ENCODE measurements at regions not wholly inside any gene's neighbourhood (a gene's known extent, or its start where the extent isn't known, plus 50 kb on each side); places are given as distances from the start of the nearest gene placed in this dataset.

DNA sequence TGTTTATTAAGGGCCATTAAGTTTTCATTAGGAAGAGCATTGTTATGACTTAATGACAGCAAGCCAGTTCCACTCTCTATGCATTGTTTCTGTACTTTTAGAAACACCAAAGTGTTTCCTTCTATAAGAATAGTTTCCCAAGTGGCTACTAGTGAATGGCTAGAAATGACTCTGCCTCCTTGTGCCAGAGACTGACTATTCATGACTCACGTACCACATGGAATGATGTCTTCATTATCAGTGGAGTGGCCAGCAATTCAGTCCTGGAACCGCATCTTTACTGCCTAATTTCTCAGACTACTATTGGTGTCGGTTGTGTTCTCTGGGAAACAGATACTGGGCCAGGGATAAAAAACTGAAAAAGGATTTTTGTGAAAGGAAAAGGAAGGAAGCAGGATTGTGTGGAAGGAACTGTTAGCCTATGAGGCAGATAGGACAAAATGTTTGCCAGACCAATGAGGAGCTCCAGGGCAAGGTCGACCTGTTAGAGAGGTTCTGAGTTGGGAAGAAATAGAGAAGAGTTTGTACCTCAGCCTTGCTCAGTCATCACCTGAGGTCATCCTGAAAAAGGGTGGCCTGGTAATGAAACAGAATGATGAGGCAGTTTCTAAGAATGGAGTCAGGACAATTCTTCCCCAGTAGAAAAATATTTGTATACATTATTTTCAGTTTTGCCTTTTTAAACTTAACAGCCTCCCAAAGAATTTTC is 218.6 kb downstream of the SPCS3 start:
- TF ChIP-seq SETDB1 (IDR thresholded peaks at IDR 0.05; ENCODE audit: insufficient read length, low read length) (no peak), ZNF426 (tag by site-specific recombination; IDR thresholded peaks at IDR 0.05) (no peak), ZNF777 (tag by site-specific recombination; IDR thresholded peaks at IDR 0.05; ENCODE audit: borderline replicate concordance) (no peak), HOXD13 (CRISPR knock-in tag; IDR thresholded peaks at IDR 0.05; ENCODE audit: borderline replicate concordance) (no peak), ZNF146 (tag by site-specific recombination; IDR thresholded peaks at IDR 0.05) (no peak)
- TF ChIP-seq, protein P1, sequence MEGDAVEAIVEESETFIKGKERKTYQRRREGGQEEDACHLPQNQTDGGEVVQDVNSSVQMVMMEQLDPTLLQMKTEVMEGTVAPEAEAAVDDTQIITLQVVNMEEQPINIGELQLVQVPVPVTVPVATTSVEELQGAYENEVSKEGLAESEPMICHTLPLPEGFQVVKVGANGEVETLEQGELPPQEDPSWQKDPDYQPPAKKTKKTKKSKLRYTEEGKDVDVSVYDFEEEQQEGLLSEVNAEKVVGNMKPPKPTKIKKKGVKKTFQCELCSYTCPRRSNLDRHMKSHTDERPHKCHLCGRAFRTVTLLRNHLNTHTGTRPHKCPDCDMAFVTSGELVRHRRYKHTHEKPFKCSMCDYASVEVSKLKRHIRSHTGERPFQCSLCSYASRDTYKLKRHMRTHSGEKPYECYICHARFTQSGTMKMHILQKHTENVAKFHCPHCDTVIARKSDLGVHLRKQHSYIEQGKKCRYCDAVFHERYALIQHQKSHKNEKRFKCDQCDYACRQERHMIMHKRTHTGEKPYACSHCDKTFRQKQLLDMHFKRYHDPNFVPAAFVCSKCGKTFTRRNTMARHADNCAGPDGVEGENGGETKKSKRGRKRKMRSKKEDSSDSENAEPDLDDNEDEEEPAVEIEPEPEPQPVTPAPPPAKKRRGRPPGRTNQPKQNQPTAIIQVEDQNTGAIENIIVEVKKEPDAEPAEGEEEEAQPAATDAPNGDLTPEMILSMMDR (tag by site-specific recombination; IDR thresholded peaks at IDR 0.05), result no peak
- TF ChIP-seq, protein P2, sequence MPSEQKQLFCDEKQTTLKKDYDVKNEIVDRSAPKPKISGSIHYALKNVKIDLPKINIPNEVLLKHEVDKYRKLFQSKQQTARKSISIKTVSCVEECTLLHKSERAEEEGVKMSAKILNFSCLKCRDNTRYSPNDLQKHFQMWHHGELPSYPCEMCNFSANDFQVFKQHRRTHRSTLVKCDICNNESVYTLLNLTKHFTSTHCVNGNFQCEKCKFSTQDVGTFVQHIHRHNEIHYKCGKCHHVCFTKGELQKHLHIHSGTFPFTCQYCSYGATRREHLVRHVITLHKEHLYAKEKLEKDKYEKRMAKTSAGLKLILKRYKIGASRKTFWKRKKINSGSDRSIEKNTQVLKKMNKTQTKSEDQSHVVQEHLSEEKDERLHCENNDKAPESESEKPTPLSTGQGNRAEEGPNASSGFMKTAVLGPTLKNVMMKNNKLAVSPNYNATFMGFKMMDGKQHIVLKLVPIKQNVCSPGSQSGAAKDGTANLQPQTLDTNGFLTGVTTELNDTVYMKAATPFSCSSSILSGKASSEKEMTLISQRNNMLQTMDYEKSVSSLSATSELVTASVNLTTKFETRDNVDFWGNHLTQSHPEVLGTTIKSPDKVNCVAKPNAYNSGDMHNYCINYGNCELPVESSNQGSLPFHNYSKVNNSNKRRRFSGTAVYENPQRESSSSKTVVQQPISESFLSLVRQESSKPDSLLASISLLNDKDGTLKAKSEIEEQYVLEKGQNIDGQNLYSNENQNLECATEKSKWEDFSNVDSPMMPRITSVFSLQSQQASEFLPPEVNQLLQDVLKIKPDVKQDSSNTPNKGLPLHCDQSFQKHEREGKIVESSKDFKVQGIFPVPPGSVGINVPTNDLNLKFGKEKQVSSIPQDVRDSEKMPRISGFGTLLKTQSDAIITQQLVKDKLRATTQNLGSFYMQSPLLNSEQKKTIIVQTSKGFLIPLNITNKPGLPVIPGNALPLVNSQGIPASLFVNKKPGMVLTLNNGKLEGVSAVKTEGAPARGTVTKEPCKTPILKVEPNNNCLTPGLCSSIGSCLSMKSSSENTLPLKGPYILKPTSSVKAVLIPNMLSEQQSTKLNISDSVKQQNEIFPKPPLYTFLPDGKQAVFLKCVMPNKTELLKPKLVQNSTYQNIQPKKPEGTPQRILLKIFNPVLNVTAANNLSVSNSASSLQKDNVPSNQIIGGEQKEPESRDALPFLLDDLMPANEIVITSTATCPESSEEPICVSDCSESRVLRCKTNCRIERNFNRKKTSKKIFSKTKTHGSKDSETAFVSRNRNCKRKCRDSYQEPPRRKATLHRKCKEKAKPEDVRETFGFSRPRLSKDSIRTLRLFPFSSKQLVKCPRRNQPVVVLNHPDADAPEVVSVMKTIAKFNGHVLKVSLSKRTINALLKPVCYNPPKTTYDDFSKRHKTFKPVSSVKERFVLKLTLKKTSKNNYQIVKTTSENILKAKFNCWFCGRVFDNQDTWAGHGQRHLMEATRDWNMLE (tag by site-specific recombination; conservative IDR thresholded peaks at IDR 0.05; ENCODE audit: low read depth), result no peak
